ENCODE measurements at regions not wholly inside any gene's neighbourhood (a gene's known extent, or its start where the extent isn't known, plus 50 kb on each side); places are given as distances from the start of the nearest gene placed in this dataset.

DNA sequence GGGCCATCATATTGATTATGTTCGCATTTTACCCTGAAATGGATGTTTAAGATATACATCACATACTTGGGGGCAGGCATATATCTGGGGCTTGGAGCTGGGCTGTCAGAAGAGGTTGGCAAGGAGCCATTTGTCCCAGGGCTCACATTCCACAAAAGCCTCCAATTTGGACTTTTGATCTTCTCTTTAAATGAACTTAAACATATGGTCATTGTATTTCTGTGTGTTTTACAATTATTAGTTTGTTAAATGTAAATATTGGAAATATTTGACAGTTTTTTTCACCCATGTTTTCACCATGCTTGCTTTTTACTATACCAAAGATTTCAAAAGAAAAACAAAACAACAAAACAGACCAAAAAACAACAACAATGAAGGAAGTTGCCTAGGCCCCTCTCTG is 165.8 kb upstream of the MEIS1 start:
- no peak for TF ChIP-seq CTCF (conservative IDR thresholded peaks at IDR 0.05; ENCODE audit: low read depth, low read length)
- no peak for TF ChIP-seq POLR2A (IDR thresholded peaks at IDR 0.05; ENCODE audit: low read depth, low read length)

All from IMR-90 (cell line).